H1 (cell line): ENCODE measurements at regions not wholly inside any gene's neighbourhood (a gene's known extent, or its start where the extent isn't known, plus 50 kb on each side); places are given as distances from the start of the nearest gene placed in this dataset.

Source experiments
- CTCF ChIA-PET: fragments of 300-600 bp; sonication (Branson Sonifier 250); formaldehyde crosslinking; loops from one replicate; lab custom pipeline; 2021; ENCODE audit not compliant: partially characterized antibody; lab: Charles Lee
- POLR2A ChIA-PET: fragments of 300-600 bp; sonication (Branson Sonifier 250); formaldehyde crosslinking; loops from one replicate; lab custom pipeline; 2021; ENCODE audit warnings: inconsistent platforms; ENCODE audit not compliant: partially characterized antibody; lab: Charles Lee
- DNase-seq, 2 experiments: peaks; one replicate each; pipeline versions ENCODE4 v3.0.0 to v3.0.0-alpha.2; 2010 to 2022; ENCODE audit warnings: low spot score in 2 of 2, low read depth in 1 of 2, mixed read lengths in 1 of 2
- FAIRE-seq: peaks from 2 replicates; lab custom pipeline; 2011; peaks lifted over from hg19 to GRCh38; lab: Jason Lieb, UNC
- H2AFZ ChIP-seq: 2 replicates; pipeline ENCODE4 v1.8.1; 2012; ENCODE audit warnings: low read length, inconsistent platforms
- H2AK5ac ChIP-seq: 2 replicates; pipeline ENCODE4 v1.6.1; 2013; ENCODE audit warnings: low read depth, low read length
- H2BK120ac ChIP-seq: replicated peaks from 2 replicates; pipeline ENCODE3; 2013; ENCODE audit warnings: low read depth, low read length, inconsistent platforms
- H2BK12ac ChIP-seq: 2 replicates; pipeline ENCODE4 v1.6.1; 2013; ENCODE audit warnings: low read depth, low read length
- H2BK15ac ChIP-seq: 2 replicates; pipeline ENCODE4 v1.6.1; 2013; ENCODE audit warnings: low read length
- H2BK20ac ChIP-seq: 2 replicates; pipeline ENCODE4 v1.6.1; 2013; ENCODE audit warnings: low read length
- H2BK5ac ChIP-seq: 2 replicates; pipeline ENCODE4 v1.6.1; 2013; ENCODE audit warnings: low read depth, low read length
- H3K14ac ChIP-seq: 2 replicates; pipeline ENCODE4 v1.6.1; 2013; ENCODE audit warnings: inconsistent platforms; ENCODE audit not compliant: insufficient read length
- H3K18ac ChIP-seq: 2 replicates; pipeline ENCODE4 v1.6.1; 2013; ENCODE audit warnings: low read length; ENCODE audit errors: extremely low read depth
- H3K23ac ChIP-seq: 2 replicates; pipeline ENCODE4 v1.6.1; 2013; ENCODE audit warnings: inconsistent platforms; ENCODE audit not compliant: insufficient read length
- H3K23me2 ChIP-seq: 2 replicates; pipeline ENCODE4 v1.6.1; 2013; ENCODE audit warnings: low read depth, low read length
- H3K27ac ChIP-seq: 2 replicates; pipeline ENCODE4 v1.6.1; 2011; ENCODE audit warnings: low read depth, low read length, inconsistent platforms
- H3K27me3 ChIP-seq, 4 experiments: replicated peaks in 1 of 4; 1 replicate in 1 of 4; 2 replicates in 3 of 4; pipeline versions ENCODE4 v1.6.1 to v1.8.1; 2011 to 2013; ENCODE audit warnings: low read length in 3 of 4, mild to moderate bottlenecking in 3 of 4, inconsistent platforms in 2 of 4, mixed read lengths in 2 of 4, moderate library complexity in 1 of 4; ENCODE audit not compliant: control insufficient read depth in 3 of 4, insufficient read depth in 3 of 4; ENCODE audit errors: extremely low read depth in 1 of 4
- H3K36me3 ChIP-seq, 4 experiments: 2 replicates each; pipeline versions ENCODE4 v1.6.1 to v1.8.1; 2011 to 2013; ENCODE audit warnings: mild to moderate bottlenecking in 4 of 4, low read length in 3 of 4, moderate library complexity in 2 of 4, control low read depth in 1 of 4, inconsistent platforms in 1 of 4; ENCODE audit not compliant: insufficient read depth in 4 of 4, control insufficient read depth in 2 of 4
- H3K4ac ChIP-seq: replicated peaks from 2 replicates; pipeline ENCODE3; 2013; ENCODE audit warnings: low read length, low read depth, mixed read lengths, inconsistent platforms; ENCODE audit not compliant: insufficient read length
- H3K4me1 ChIP-seq, 4 experiments: replicated peaks in 1 of 4; 1 replicate in 1 of 4; 2 replicates in 3 of 4; pipeline versions ENCODE4 v1.6.1 to v1.8.1; 2011 to 2013; ENCODE audit warnings: low read length in 3 of 4, inconsistent platforms in 2 of 4, mixed read lengths in 1 of 4; ENCODE audit not compliant: insufficient read depth in 4 of 4, control insufficient read depth in 3 of 4
- H3K4me2 ChIP-seq, 2 experiments: 2 replicates each; pipeline versions ENCODE4 v1.6.1 to v1.8.1; 2011 to 2013; ENCODE audit warnings: low read depth in 2 of 2, low read length in 2 of 2, control low read depth in 1 of 2, inconsistent platforms in 1 of 2, mild to moderate bottlenecking in 1 of 2; ENCODE audit not compliant: insufficient read depth in 1 of 2
- H3K4me3 ChIP-seq, 4 experiments: fragments of 200-600, 300-600 bp in 1 of 4; sonication (generic), shearing (Covaris generic), sonication (Bioruptor Twin) in 1 of 4; 2 replicates each; pipeline versions ENCODE4 v1.5.1 to v1.8.1; 2011 to 2016; ENCODE audit warnings: low read length in 4 of 4, low read depth in 3 of 4, control low read depth in 2 of 4, inconsistent platforms in 2 of 4, mild to moderate bottlenecking in 2 of 4, mixed read lengths in 1 of 4, moderate library complexity in 1 of 4; ENCODE audit not compliant: insufficient read depth in 2 of 4; ENCODE audit errors: extremely low read depth in 1 of 4
- H3K56ac ChIP-seq: replicated peaks from 2 replicates; pipeline ENCODE3; 2013; ENCODE audit warnings: low read depth, mild to moderate bottlenecking, mixed read lengths, low read length, inconsistent platforms; ENCODE audit not compliant: insufficient read length
- H3K79me1 ChIP-seq: 2 replicates; pipeline ENCODE4 v1.6.1; 2013; ENCODE audit warnings: low read depth, low read length, control low read depth
- H3K79me2 ChIP-seq, 2 experiments: 2 replicates each; pipeline versions ENCODE4 v1.6.1 to v1.8.1; 2012 to 2013; ENCODE audit warnings: low read length in 2 of 2, mild to moderate bottlenecking in 2 of 2, inconsistent platforms in 1 of 2; ENCODE audit not compliant: insufficient read depth in 2 of 2, control insufficient read depth in 1 of 2
- H3K9ac ChIP-seq, 4 experiments: replicated peaks in 1 of 4; 1 replicate in 1 of 4; 2 replicates in 3 of 4; pipeline versions ENCODE4 v1.6.1 to v1.8.1; 2011 to 2013; ENCODE audit warnings: low read depth in 3 of 4, low read length in 3 of 4, control low read depth in 2 of 4, mild to moderate bottlenecking in 2 of 4, moderate library complexity in 2 of 4, inconsistent platforms in 1 of 4; ENCODE audit errors: extremely low read depth in 1 of 4
- H3K9me3 ChIP-seq, 2 experiments: 2 replicates each; pipeline versions ENCODE4 v1.6.1 to v1.8.1; 2012 to 2013; ENCODE audit warnings: mild to moderate bottlenecking in 2 of 2, moderate library complexity in 2 of 2, control low read depth in 1 of 2, inconsistent platforms in 1 of 2, low read depth in 1 of 2, low read length in 1 of 2, mixed read lengths in 1 of 2; ENCODE audit not compliant: insufficient read depth in 2 of 2
- H4K20me1 ChIP-seq, 2 experiments: replicated peaks in 1 of 2; 2 replicates each; pipeline versions ENCODE3 to v1.8.1; 2011 to 2013; ENCODE audit warnings: inconsistent platforms in 2 of 2, low read length in 2 of 2, mild to moderate bottlenecking in 1 of 2; ENCODE audit not compliant: insufficient read depth in 2 of 2, control insufficient read depth in 1 of 2
- H4K5ac ChIP-seq: 2 replicates; pipeline ENCODE4 v1.6.1; 2013; ENCODE audit warnings: low read length, low read depth, mixed read lengths, inconsistent platforms; ENCODE audit not compliant: insufficient read length
- H4K8ac ChIP-seq: 2 replicates; pipeline ENCODE4 v1.8.0; 2013; ENCODE audit warnings: mild to moderate bottlenecking, moderate library complexity, low read length, inconsistent platforms; ENCODE audit not compliant: insufficient read depth; ENCODE audit errors: extremely low read depth
- H4K91ac ChIP-seq: replicated peaks from 2 replicates; pipeline ENCODE3; 2013; ENCODE audit warnings: low read length, mixed read lengths, inconsistent platforms; ENCODE audit not compliant: insufficient read length
- POU5F1 ChIP-seq: IDR thresholded peaks from 2 replicates; pipeline ENCODE4 v1.6.1; 2011; ENCODE audit warnings: low read depth, mild to moderate bottlenecking, low read length, moderate library complexity
- SIRT6 ChIP-seq: IDR thresholded peaks from one replicate; pipeline ENCODE4 v1.7.1; 2012; ENCODE audit warnings: low read length, inconsistent platforms
- WGBS, 2 experiments: shearing (Covaris generic) in 1 of 2; methylation state at CpG; one replicate each; pipeline versions ENCODE4 v1.1.6 to v1.1.7; 2013 to 2015; ENCODE audit warnings: low lambda C conversion rate in 2 of 2, mixed read lengths in 2 of 2, inconsistent platforms in 1 of 2, low coverage in 1 of 2, missing lambda C conversion rate in 1 of 2; ENCODE audit not compliant: insufficient replicate concordance in 2 of 2, insufficient coverage in 1 of 2, insufficient read length in 1 of 2; ENCODE audit errors: extremely low coverage in 1 of 2, missing lambda C conversion rate in 1 of 2; 5-methylcytosine and 5-hydroxymethylcytosine counted together

DNA sequence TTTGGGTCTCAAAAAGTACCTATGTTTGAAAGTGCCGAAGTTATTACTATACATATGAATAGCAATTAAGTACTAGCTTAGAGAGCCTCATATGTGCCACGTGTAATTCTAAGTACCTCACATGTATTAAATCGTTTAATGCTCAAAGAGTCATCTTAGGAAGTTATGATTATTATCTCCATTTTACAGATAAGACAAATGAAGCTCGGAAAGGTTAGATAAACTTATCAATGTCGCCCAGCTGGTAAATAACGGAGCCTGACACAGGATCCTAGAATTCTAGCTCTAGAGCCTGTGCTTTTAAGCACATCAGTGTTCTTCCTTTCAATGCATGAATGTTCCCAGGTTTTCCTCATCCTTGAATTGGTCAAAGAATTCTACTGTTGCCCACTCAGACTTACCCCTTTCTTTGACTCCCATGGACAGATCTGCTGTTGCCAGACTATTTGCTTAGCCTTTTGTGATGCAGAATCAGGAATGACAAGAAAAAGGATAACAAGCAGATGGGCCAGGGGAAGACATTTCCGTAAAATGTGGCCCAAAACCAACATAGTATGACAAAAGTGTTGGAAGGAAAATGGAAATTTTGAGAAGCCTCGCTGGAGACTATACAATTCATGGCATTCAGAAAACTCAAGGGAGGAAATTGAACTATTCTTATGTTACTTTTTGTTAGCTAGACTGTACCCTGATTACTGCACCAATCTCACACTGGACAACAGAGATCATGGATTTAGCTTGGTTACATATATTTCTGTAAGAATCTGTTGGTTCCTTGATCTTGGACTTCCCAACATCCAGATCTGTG is 237.1 kb upstream of the CITED2 start:
- Histone ChIP-seq H3K23ac (no peak overlapping the region), H3K4me1 (peaks cover 0 to 12% (median 0%) of the 10 kb centered on the region in 4 experiments; a peak in 1 of 7 replicates), H3K27me3 (no peaks in the 10 kb centered on the region), H3K18ac (no peak overlapping the region), H2BK120ac (no peak overlapping the region), H2AFZ (no peak overlapping the region), H2BK12ac (no peak overlapping the region), H2AK5ac (no peak overlapping the region), H3K79me2 (no peaks in the 10 kb centered on the region), H3K56ac (no peak overlapping the region), H3K36me3 (no peaks in the 10 kb centered on the region), H3K27ac (no peak overlapping the region), H3K9ac (no peak overlapping the region), H2BK20ac (0 out of 2 replicates have a peak overlapping the region, but pooled peaks have one; percentile 27), H4K20me1 (no peaks in the 10 kb centered on the region), H3K4ac (no peak overlapping the region), H3K4me2 (no peak overlapping the region; a peak in 1 of 4 replicates), H2BK5ac (no peak overlapping the region), H4K8ac (no peak overlapping the region), H3K23me2 (no peaks in the 10 kb centered on the region; the same call in 1 of the 2 replicates), H3K14ac (no peak overlapping the region), H3K79me1 (no peaks in the 10 kb centered on the region), H4K5ac (no peak overlapping the region), H4K91ac (no peak overlapping the region), H2BK15ac (no peak overlapping the region), H3K4me3 (no peak overlapping the region), H3K9me3 (no peaks in the 10 kb centered on the region)
- DNase-seq: no peak
- no peak for FAIRE-seq
- ChIA-PET CTCF (interaction anchor here (0.6 kb wide), 1 partner anchor 145 kb away, joined by 4 read pairs; no protein-coding TSS in a partner anchor), POLR2A (interaction anchor here (0.9 kb wide), 1 partner anchor 237 kb away, joined by 5 read pairs; the partner anchor contains the start of gene CITED2)
- 81% methylated on average over 8 of the region's 8 CpGs; no CpG with 5 or more reads in 1 of the 2 experiments for WGBS, 2 experiments
- TF ChIP-seq SIRT6: no peak
- peak; percentile 68; the same call in 1 of the 2 replicates for TF ChIP-seq POU5F1
